Esophagus muscularis mucosa (tissue), 4 donors: ENCODE measurements at regions not wholly inside any gene's neighbourhood (a gene's known extent, or its start where the extent isn't known, plus 50 kb on each side); places are given as distances from the start of the nearest gene placed in this dataset.

Experiments
- EP300 ChIP-seq: sonication (generic); formaldehyde crosslinking; IDR thresholded peaks from one replicate; pipeline ENCODE4 v1.6.1; 2017; ENCODE audit warnings: antibody characterized with exemption
- POLR2A ChIP-seq: fragments of 450-650 bp; IDR thresholded peaks from one replicate; pipeline ENCODE4 v1.6.1; 2017; ENCODE audit warnings: antibody characterized with exemption, moderate library complexity, mild to moderate bottlenecking, low read depth
- POLR2AphosphoS5 ChIP-seq, 2 donors: sonication (generic); formaldehyde crosslinking; IDR thresholded peaks; one replicate each; pipeline ENCODE4 v1.6.1; 2017; ENCODE audit warnings: antibody characterized with exemption in 2 of 2
- TF ChIP-seq, protein P1 (sequence below), 3 experiments: fragments of 200-600 bp in 2 of 3; fragments of 450-650 bp in 1 of 3; sonication (generic) in 2 of 3; IDR thresholded peaks; one replicate each; pipeline ENCODE4 v1.5.1; 2017 to 2019; ENCODE audit warnings: antibody characterized with exemption in 3 of 3, mild to moderate bottlenecking in 2 of 3, moderate library complexity in 1 of 3

DNA sequence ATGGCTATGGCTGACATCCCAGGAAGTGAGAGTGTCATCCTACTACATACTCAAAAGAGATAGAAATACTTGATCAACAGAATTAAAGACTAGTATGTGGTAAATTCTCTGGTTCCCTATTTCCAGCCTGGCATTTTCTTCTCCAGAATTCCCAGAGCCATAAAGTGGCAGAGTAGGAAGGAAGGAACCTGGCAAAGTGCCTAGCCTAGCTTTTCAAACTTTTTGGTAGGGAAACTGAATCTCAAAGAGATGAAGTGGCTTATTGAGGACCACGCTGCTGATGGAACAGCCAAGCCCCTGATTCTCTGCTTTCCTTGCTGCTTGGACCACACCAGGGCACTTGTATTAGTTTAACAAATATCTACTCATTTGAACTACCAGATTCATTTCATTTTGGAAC lies 312.4 kb upstream of the RORA start:
- TF ChIP-seq POLR2A (no peak), EP300 (no peak), POLR2AphosphoS5 (IDR thresholded peaks at IDR 0.05) (no peak)
- TF ChIP-seq, protein P1, sequence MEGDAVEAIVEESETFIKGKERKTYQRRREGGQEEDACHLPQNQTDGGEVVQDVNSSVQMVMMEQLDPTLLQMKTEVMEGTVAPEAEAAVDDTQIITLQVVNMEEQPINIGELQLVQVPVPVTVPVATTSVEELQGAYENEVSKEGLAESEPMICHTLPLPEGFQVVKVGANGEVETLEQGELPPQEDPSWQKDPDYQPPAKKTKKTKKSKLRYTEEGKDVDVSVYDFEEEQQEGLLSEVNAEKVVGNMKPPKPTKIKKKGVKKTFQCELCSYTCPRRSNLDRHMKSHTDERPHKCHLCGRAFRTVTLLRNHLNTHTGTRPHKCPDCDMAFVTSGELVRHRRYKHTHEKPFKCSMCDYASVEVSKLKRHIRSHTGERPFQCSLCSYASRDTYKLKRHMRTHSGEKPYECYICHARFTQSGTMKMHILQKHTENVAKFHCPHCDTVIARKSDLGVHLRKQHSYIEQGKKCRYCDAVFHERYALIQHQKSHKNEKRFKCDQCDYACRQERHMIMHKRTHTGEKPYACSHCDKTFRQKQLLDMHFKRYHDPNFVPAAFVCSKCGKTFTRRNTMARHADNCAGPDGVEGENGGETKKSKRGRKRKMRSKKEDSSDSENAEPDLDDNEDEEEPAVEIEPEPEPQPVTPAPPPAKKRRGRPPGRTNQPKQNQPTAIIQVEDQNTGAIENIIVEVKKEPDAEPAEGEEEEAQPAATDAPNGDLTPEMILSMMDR (IDR thresholded peaks at IDR 0.05) = no peak
